AG09319 (cell line): ENCODE measurements at regions not wholly inside any gene's neighbourhood (a gene's known extent, or its start where the extent isn't known, plus 50 kb on each side); places are given as distances from the start of the nearest gene placed in this dataset.

Experiments
- DNase-seq: peaks from one replicate; pipeline ENCODE4 v3.0.0-alpha.2; 2010; ENCODE audit warnings: low read depth; ENCODE audit errors: extremely low read depth
- TF ChIP-seq, protein P1 (sequence below): IDR thresholded peaks from 2 replicates; pipeline ENCODE4 v1.5.1; 2011; ENCODE audit warnings: low read depth, mild to moderate bottlenecking, inconsistent platforms, low read length, moderate library complexity

DNA sequence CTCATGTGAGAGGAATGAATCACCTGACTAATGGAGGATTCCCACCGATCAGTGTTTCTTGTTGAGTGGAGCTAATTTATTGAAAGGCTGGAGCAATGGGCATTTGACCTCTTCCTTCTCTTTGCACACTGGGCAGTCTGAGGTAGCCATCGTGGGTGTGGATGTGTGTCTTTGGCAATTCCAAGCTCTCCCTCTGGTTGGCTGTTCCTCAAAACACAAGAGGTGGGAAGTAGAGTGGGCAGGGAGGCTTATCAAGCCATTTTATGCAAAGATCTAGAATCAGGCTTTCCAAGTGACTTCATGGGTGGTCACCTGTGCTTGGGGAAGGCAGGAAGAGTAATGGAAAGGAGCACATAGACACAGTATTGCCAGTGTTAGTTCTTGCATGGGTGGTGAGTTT, 154.8 kb downstream of the INSIG2 start:
- TF ChIP-seq, protein P1, sequence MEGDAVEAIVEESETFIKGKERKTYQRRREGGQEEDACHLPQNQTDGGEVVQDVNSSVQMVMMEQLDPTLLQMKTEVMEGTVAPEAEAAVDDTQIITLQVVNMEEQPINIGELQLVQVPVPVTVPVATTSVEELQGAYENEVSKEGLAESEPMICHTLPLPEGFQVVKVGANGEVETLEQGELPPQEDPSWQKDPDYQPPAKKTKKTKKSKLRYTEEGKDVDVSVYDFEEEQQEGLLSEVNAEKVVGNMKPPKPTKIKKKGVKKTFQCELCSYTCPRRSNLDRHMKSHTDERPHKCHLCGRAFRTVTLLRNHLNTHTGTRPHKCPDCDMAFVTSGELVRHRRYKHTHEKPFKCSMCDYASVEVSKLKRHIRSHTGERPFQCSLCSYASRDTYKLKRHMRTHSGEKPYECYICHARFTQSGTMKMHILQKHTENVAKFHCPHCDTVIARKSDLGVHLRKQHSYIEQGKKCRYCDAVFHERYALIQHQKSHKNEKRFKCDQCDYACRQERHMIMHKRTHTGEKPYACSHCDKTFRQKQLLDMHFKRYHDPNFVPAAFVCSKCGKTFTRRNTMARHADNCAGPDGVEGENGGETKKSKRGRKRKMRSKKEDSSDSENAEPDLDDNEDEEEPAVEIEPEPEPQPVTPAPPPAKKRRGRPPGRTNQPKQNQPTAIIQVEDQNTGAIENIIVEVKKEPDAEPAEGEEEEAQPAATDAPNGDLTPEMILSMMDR = no peak
- DNase-seq = no peak

DNA sequence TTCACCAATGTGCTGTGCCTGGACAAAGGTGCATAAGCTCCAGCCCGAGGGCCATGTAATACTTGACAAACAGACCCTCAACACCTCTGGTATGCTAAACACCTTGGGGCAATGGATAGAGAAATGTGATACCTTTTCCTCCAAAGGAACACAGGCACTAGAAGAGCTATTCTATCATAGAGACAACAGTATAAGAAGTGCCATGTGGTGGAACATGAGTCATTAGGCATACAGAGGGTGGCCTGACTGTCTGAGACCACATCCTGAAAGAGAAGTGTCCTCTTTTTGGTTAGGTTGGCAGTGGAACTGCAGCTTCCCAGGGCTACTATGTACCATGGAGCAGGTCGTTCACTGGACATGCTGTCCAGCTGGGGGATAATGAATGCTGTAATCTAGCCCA, 153.9 kb downstream of the INSIG2 start:
- DNase-seq = no peak
- TF ChIP-seq, protein P1 = no peak

DNA sequence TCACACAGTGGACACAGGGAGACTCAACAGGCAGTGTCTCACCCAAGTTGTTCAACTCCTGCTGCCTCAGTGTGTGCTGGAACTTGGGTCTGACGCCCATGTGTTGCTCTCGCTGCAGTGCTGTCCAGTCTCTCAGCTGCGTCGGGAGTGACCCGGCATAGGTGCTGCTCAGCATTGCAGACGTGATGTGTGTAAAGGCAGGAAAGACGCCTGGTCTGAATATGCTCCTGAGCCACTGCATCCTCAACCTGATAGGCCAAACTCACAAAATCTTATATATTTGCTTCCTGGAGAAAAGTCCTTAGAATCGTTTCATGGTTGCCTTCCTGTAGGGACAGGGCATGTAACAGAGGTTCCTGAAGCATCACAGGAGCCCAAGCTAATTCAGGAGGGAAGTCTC, 152.9 kb downstream of the INSIG2 start:
- no peak for DNase-seq
- TF ChIP-seq, protein P1 = no peak

DNA sequence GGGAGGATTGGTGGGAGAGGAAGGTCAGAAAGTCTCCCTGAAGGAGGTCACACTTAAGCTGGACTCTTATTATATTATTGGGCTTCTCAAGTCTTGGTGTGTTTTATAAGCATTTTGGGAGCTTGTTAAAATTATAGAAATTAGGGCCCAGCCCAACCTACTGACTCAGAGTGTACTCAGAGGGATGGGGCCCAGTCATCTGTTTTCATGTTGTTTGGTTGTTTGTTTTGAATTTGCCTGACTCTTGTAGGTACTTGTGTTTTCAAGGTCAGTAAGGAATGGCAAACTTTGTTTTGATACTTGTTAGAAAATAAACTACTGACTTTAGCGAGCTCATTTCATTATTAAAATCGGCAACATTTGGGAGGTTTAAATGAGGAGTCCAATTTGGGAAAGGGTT, 152.0 kb downstream of the INSIG2 start:
- no peak for DNase-seq
- TF ChIP-seq, protein P1 = no peak

DNA sequence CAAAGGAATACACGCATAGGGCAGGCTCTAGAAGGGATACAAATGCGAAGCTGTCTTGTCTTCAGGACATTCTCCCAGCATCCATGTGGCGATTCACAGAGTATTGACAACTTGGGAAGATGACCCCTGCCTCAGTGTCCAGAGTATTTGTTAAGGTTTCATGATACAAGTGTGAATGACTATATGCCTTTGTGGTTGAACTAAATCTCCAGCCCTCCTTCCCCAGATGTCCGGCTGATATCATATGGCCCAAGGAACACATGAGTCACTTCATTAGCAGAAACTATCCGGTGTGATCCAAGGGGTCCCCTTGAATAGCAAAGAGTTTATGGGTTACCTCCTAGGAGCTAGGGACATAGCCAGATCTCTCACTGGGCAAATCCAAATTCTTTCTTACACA, 151.0 kb downstream of the INSIG2 start:
- no peak for DNase-seq
- TF ChIP-seq, protein P1 = no peak

DNA sequence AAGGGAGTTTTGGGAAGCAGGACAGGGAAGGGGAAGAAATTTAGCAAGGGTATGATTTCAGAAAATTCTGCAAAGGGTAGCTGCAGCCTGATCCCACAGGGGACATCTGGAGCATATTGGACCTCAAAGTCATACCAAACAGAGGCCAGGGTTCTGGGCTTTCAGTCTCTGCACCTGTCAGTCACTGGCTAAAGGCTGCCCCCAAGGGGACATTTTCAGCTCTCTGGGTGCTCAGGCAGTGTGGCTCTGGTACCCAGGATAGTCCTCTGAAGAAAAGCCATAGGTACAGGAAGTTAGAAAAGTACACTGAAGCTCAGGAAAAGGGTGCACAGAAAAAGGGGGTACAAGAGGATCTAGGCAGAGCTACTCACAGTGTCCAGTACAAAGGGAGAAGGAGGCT, 149.2 kb downstream of the INSIG2 start:
- DNase-seq = no peak
- TF ChIP-seq, protein P1 = no peak

DNA sequence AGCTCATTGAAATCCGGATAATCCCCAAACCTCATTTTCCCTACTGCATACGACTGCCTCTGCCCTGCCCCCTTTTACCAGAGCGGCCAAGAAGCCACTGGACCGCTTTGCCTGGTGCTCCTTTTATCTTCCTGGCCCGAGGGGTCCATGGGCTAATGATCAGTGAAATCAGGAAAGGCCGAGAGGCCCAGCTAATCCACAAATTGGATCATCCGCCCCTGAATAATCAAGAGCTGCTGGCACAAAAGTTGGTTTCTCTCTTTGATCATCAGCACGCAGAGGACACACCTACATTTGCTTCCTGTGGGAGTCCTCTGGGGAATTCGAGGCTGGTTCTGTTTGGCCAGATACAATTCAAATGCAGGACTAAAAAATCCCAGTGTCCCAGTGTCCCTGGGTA, 144.5 kb downstream of the INSIG2 start:
- TF ChIP-seq, protein P1 = no peak

More for the DNA sequence above, 144.5 kb downstream of the INSIG2 start:
- no peak for DNase-seq
